ENCODE measurements at regions not wholly inside any gene's neighbourhood (a gene's known extent, or its start where the extent isn't known, plus 50 kb on each side); places are given as distances from the start of the nearest gene placed in this dataset.

- DNase-seq (ENCODE audit: extremely low read depth, low read depth, low spot score), result no peak
These were observed 575.2 kb downstream of the CCDC171 start for GRCh38 chr9:16128003-16128402.

GRCh38 chr9:16131264-16131663 is 578.4 kb downstream of the CCDC171 start:
- DNase-seq (ENCODE audit: extremely low read depth, low read depth, low spot score), result no peak

GRCh38 chr9:16132513-16132912 is 579.7 kb downstream of the CCDC171 start:
- DNase-seq (ENCODE audit: extremely low read depth, low read depth, low spot score), result no peak

GRCh38 chr9:16133032-16133431 is 580.2 kb downstream of the CCDC171 start:
- DNase-seq (ENCODE audit: extremely low read depth, low read depth, low spot score), result no peak

- peak; percentile 62 for DNase-seq (ENCODE audit: extremely low read depth, low read depth, low spot score)
These were observed 580.8 kb downstream of the CCDC171 start for GRCh38 chr9:16133556-16134227.

GRCh38 chr9:16134351-16134750 is 581.5 kb downstream of the CCDC171 start:
- no peak for DNase-seq (ENCODE audit: extremely low read depth, low read depth, low spot score)

GRCh38 chr9:16135968-16136367 is 583.1 kb downstream of the CCDC171 start:
- no peak for DNase-seq (ENCODE audit: extremely low read depth, low read depth, low spot score)

GRCh38 chr9:16136451-16136850 is 583.6 kb downstream of the CCDC171 start:
- DNase-seq (ENCODE audit: extremely low read depth, low read depth, low spot score), result no peak

- DNase-seq (ENCODE audit: extremely low read depth, low read depth, low spot score), result no peak
These were observed 584.1 kb downstream of the CCDC171 start for GRCh38 chr9:16136961-16137360.

GRCh38 chr9:16138561-16139491 is 586.0 kb downstream of the CCDC171 start:
- DNase-seq (ENCODE audit: extremely low read depth, low read depth, low spot score), result no peak

GRCh38 chr9:16139774-16140173 is 586.9 kb downstream of the CCDC171 start:
- DNase-seq (ENCODE audit: extremely low read depth, low read depth, low spot score), result no peak

- no peak for DNase-seq (ENCODE audit: extremely low read depth, low read depth, low spot score)
These were observed 590.5 kb downstream of the CCDC171 start for GRCh38 chr9:16143310-16143709.

GRCh38 chr9:16143947-16144890 is 591.4 kb downstream of the CCDC171 start:
- no peak for DNase-seq (ENCODE audit: extremely low read depth, low read depth, low spot score)

GRCh38 chr9:16145196-16145950 is 592.5 kb downstream of the CCDC171 start:
- no peak for DNase-seq (ENCODE audit: extremely low read depth, low read depth, low spot score)

- DNase-seq (ENCODE audit: extremely low read depth, low read depth, low spot score), result no peak
These were observed 594.9 kb downstream of the CCDC171 start for GRCh38 chr9:16147726-16148125.

- DNase-seq (ENCODE audit: extremely low read depth, low read depth, low spot score), result no peak
These were observed 597.7 kb downstream of the CCDC171 start for GRCh38 chr9:16150501-16150900.

- DNase-seq (ENCODE audit: extremely low read depth, low read depth, low spot score), result no peak
These were observed 598.3 kb downstream of the CCDC171 start for GRCh38 chr9:16150938-16151650.

GRCh38 chr9:16152276-16153101 is 599.6 kb downstream of the CCDC171 start:
- DNase-seq (ENCODE audit: extremely low read depth, low read depth, low spot score), result no peak

- DNase-seq (ENCODE audit: extremely low read depth, low read depth, low spot score), result no peak
These were observed 600.4 kb downstream of the CCDC171 start for GRCh38 chr9:16153221-16153620.

Measured in glomerular endothelial cell (primary cell).